ENCODE measurements at regions not wholly inside any gene's neighbourhood (a gene's known extent, or its start where the extent isn't known, plus 50 kb on each side); places are given as distances from the start of the nearest gene placed in this dataset.

GRCh38 chr10:4332764-4333458 lies 493.1 kb upstream of the AKR1E2 start:
- no peak for DNase-seq

GRCh38 chr10:4331150-4331549 lies 494.9 kb upstream of the AKR1E2 start:
- DNase-seq = no peak

- no peak for DNase-seq
These were observed 495.4 kb upstream of the AKR1E2 start for GRCh38 chr10:4330636-4331035.

- no peak for DNase-seq
These were observed 496.8 kb upstream of the AKR1E2 start for GRCh38 chr10:4329225-4329624.

- no peak for DNase-seq
These were observed 499.4 kb upstream of the AKR1E2 start for GRCh38 chr10:4326647-4327046.

GRCh38 chr10:4319870-4320367 lies 506.1 kb upstream of the AKR1E2 start:
- no peak for DNase-seq

- no peak for DNase-seq
These were observed 509.7 kb upstream of the AKR1E2 start for GRCh38 chr10:4316161-4316810.

GRCh38 chr10:4315551-4315950 lies 510.5 kb upstream of the AKR1E2 start:
- no peak for DNase-seq

GRCh38 chr10:4313051-4313450 lies 513.0 kb upstream of the AKR1E2 start:
- no peak for DNase-seq

- no peak for DNase-seq
These were observed 513.8 kb upstream of the AKR1E2 start for GRCh38 chr10:4312051-4312835.

- no peak for DNase-seq
These were observed 515.8 kb upstream of the AKR1E2 start for GRCh38 chr10:4310172-4310571.

- no peak for DNase-seq
These were observed 518.1 kb upstream of the AKR1E2 start for GRCh38 chr10:4307910-4308309.

GRCh38 chr10:4306871-4307270 lies 519.1 kb upstream of the AKR1E2 start:
- DNase-seq = no peak

GRCh38 chr10:4303045-4303444 lies 518.0 kb upstream of the KLF6 start:
- DNase-seq = no peak

- no peak for DNase-seq
These were observed 516.5 kb upstream of the KLF6 start for GRCh38 chr10:4301291-4302045.

- DNase-seq = no peak
These were observed 511.2 kb upstream of the KLF6 start for GRCh38 chr10:4296161-4296560.

GRCh38 chr10:4294996-4295792 lies 510.2 kb upstream of the KLF6 start:
- no peak for DNase-seq

GRCh38 chr10:4294271-4294670 lies 509.3 kb upstream of the KLF6 start:
- DNase-seq = no peak

- no peak for DNase-seq
These were observed 507.0 kb upstream of the KLF6 start for GRCh38 chr10:4291990-4292389.

GRCh38 chr10:4285121-4285520 lies 500.1 kb upstream of the KLF6 start:
- peak; percentile 44 for DNase-seq

- DNase-seq = no peak
These were observed 499.0 kb upstream of the KLF6 start for GRCh38 chr10:4283846-4284610.
